ENCODE measurements at regions not wholly inside any gene's neighbourhood (a gene's known extent, or its start where the extent isn't known, plus 50 kb on each side); places are given as distances from the start of the nearest gene placed in this dataset.

DNA sequence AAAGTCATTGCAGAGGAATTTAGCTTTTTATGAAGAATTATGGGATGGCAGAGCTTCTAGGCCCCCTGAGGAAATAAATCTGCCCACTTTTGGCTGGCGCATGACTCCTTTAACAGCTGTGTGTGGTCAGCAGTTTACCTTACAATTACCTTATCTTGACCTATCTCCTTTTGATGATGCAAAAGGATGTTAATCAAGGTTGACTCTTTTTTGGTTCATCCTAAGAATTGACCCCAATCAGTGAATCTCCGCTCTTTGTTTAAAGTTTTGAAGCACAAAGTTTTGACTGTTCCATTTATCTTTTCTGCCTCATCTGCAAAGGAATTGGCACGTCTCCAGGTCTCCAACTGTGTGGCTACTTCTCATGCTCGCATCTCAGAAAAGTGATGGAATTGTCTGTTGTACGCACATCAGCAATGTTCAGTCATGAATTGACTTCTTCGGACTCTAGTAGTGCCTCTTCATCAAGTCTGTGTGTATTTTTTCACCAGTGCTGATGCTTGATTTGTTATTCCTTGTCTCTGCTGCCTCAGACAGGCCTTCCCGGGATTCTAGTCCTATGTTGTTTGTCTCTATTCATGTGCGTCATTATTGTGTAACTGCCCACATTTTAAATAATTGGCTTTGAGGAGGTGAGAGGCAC lies 196.2 kb upstream of the CFAP20DC start:
- TF ChIP-seq POLR2A (IDR thresholded peaks at IDR 0.05; ENCODE audit: low read depth, low read length) = no peak
- no peak for TF ChIP-seq TAF1 (IDR thresholded peaks at IDR 0.05; ENCODE audit: low read depth, low read length)

Data from GM12891 (cell line).